SK-N-SH treated with all-trans-retinoic acid at 6 μM for 48 hours (cell line): ENCODE measurements at regions not wholly inside any gene's neighbourhood (a gene's known extent, or its start where the extent isn't known, plus 50 kb on each side); places are given as distances from the start of the nearest gene placed in this dataset.

Experiments
- ATAC-seq: fragments of 200-7000 bp; cut with Tn5 transposase; 3 replicates; pipeline ENCODE4 v1.9.1; 2020; ENCODE audit warnings: mild to moderate bottlenecking, moderate library complexity
- ARNTL ChIP-seq: fragments of 450-650 bp; formaldehyde crosslinking; IDR thresholded peaks from 2 replicates; pipeline ENCODE4 v1.5.0; 2020; ENCODE audit warnings: low read depth, mild to moderate bottlenecking, moderate library complexity, borderline replicate concordance
- CREB5 ChIP-seq: fragments of 250-450 bp; sonication (Bioruptor Pico); IDR thresholded peaks from 2 replicates; pipeline ENCODE4 v1.5.1; 2020; ENCODE audit warnings: low read depth, mild to moderate bottlenecking, moderate library complexity
- ESRRG ChIP-seq: fragments of 250-450 bp; sonication (Bioruptor Pico); IDR thresholded peaks from 2 replicates; pipeline ENCODE4 v1.6.1; 2021; ENCODE audit warnings: mild to moderate bottlenecking
- GLIS3 ChIP-seq: fragments of 250-450 bp; sonication (Bioruptor Pico); IDR thresholded peaks from 2 replicates; pipeline ENCODE4 v1.5.0; 2020; ENCODE audit warnings: mild to moderate bottlenecking, moderate library complexity
- ISL1 ChIP-seq: fragments of 250-450 bp; sonication (Bioruptor Pico); IDR thresholded peaks from 2 replicates; pipeline ENCODE4 v2.1.2; 2022; ENCODE audit warnings: mild to moderate bottlenecking, moderate library complexity
- PATZ1 ChIP-seq: fragments of 250-450 bp; sonication (Bioruptor Pico); IDR thresholded peaks from 2 replicates; pipeline ENCODE4 v1.8.0; 2020; ENCODE audit warnings: mild to moderate bottlenecking, moderate library complexity, borderline replicate concordance
- POU6F1 ChIP-seq: fragments of 250-450 bp; sonication (Bioruptor Pico); IDR thresholded peaks from 2 replicates; pipeline ENCODE4 v1.8.0; 2021; ENCODE audit warnings: low read depth, mild to moderate bottlenecking, moderate library complexity, borderline replicate concordance
- PPARA ChIP-seq: fragments of 250-450 bp; sonication (Bioruptor Pico); IDR thresholded peaks from 2 replicates; pipeline ENCODE4 v1.5.0; 2020; ENCODE audit warnings: mild to moderate bottlenecking, borderline replicate concordance
- RARB ChIP-seq: fragments of 250-450 bp; sonication (Bioruptor Pico); IDR thresholded peaks from 2 replicates; pipeline ENCODE4 v1.8.0; 2021; ENCODE audit warnings: mild to moderate bottlenecking, moderate library complexity
- TCF4 ChIP-seq: fragments of 250-450 bp; sonication (Bioruptor Pico); IDR thresholded peaks from 2 replicates; pipeline ENCODE4 v1.8.0; 2021; ENCODE audit warnings: mild to moderate bottlenecking, moderate library complexity, borderline replicate concordance
- TSHZ2 ChIP-seq: fragments of 250-450 bp; sonication (Bioruptor Pico); IDR thresholded peaks from 2 replicates; pipeline ENCODE4 v1.5.0; 2020; ENCODE audit warnings: mild to moderate bottlenecking, moderate library complexity
- ZC3H10 ChIP-seq: fragments of 250-450 bp; sonication (Bioruptor Pico); IDR thresholded peaks from 2 replicates; pipeline ENCODE4 v1.5.1; 2021; ENCODE audit warnings: mild to moderate bottlenecking, moderate library complexity
- ZFP3 ChIP-seq: fragments of 250-450 bp; sonication (Bioruptor Pico); IDR thresholded peaks from 2 replicates; pipeline ENCODE4 v1.5.0; 2020; ENCODE audit warnings: mild to moderate bottlenecking, moderate library complexity
- ZFP30 ChIP-seq: fragments of 450-650 bp; formaldehyde crosslinking; IDR thresholded peaks from 2 replicates; pipeline ENCODE4 v1.5.0; 2022; ENCODE audit warnings: mild to moderate bottlenecking, moderate library complexity
- ZNF565 ChIP-seq: fragments of 450-650 bp; formaldehyde crosslinking; conservative IDR thresholded peaks from 2 replicates; pipeline ENCODE4 v1.5.0; 2020; ENCODE audit warnings: low read depth, mild to moderate bottlenecking, moderate library complexity
- ZNF70 ChIP-seq: fragments of 450-650 bp; formaldehyde crosslinking; IDR thresholded peaks from 2 replicates; pipeline ENCODE4 v1.5.0; 2020; ENCODE audit warnings: mild to moderate bottlenecking, moderate library complexity

GRCh38 chr5:135269931-135270421, 129.1 kb downstream of the MACROH2A1 start:
- TF ChIP-seq ESRRG (CRISPR knock-in tag) (no peak), ISL1 (CRISPR knock-in tag) (no peak), RARB (CRISPR knock-in tag) (no peak), PPARA (CRISPR knock-in tag) (no peak), ZFP3 (CRISPR knock-in tag) (no peak), TCF4 (no peak), POU6F1 (no peak), ZC3H10 (CRISPR knock-in tag) (no peak), TSHZ2 (no peak)

GRCh38 chr5:135269199-135269598, 129.8 kb downstream of the MACROH2A1 start:
- ATAC-seq, result peak; percentile 87
- TF ChIP-seq POU6F1 (no peak), RARB (CRISPR knock-in tag) (no peak), PATZ1 (CRISPR knock-in tag) (no peak), PPARA (CRISPR knock-in tag) (no peak), CREB5 (CRISPR knock-in tag) (no peak), TCF4 (no peak), ISL1 (CRISPR knock-in tag) (no peak), ZFP30 (CRISPR knock-in tag) (no peak), TSHZ2 (no peak), GLIS3 (no peak), ZFP3 (CRISPR knock-in tag) (no peak), ZNF70 (CRISPR knock-in tag) (no peak)

More at GRCh38 chr5:135269931-135270421, 129.1 kb downstream of the MACROH2A1 start:
- ATAC-seq, result peak; percentile 76

GRCh38 chr5:135266975-135267374, 132.1 kb downstream of the MACROH2A1 start:
- no peak for ATAC-seq
- TF ChIP-seq CREB5 (CRISPR knock-in tag) (no peak), ARNTL (CRISPR knock-in tag) (no peak), ZNF565 (CRISPR knock-in tag) (no peak)
